WTC11 (cell line): ENCODE measurements at regions not wholly inside any gene's neighbourhood (a gene's known extent, or its start where the extent isn't known, plus 50 kb on each side); places are given as distances from the start of the nearest gene placed in this dataset.

Source experiments
- ATAC-seq: fragments of 200-7000 bp; cut with Tn5 transposase; 2 replicates; pipeline ENCODE4 v1.10.0; 2021; ENCODE audit warnings: mild to moderate bottlenecking, moderate library complexity
- CTCF ChIA-PET: fragments of 300-600 bp; sonication (Branson Sonifier 250); formaldehyde crosslinking; loops from one replicate; lab custom pipeline; 2021; ENCODE audit warnings: antibody characterized with exemption; lab: Charles Lee
- POLR2A ChIA-PET: fragments of 350-600 bp; sonication (Branson Sonifier 250); formaldehyde crosslinking; loops from one replicate; lab custom pipeline; 2021; ENCODE audit warnings: antibody characterized with exemption; lab: Charles Lee
- DNase-seq: peaks from one replicate; pipeline ENCODE4 v3.0.0; 2021; ENCODE audit warnings: low spot score
- H3K27ac Mint-ChIP-seq: 2 replicates; pipeline ENCODE4 v1.8.0; 2021; ENCODE audit warnings: mixed read lengths
- H3K27me3 Mint-ChIP-seq: 2 replicates; pipeline ENCODE4 v1.8.0; 2021; ENCODE audit warnings: low read depth, mild to moderate bottlenecking, moderate library complexity, mixed read lengths
- H3K36me3 Mint-ChIP-seq: 2 replicates; pipeline ENCODE4 v1.8.0; 2021; ENCODE audit warnings: mixed read lengths
- H3K4me1 Mint-ChIP-seq: 2 replicates; pipeline ENCODE4 v1.8.0; 2022; ENCODE audit warnings: mixed read lengths
- H3K4me3 Mint-ChIP-seq: 2 replicates; pipeline ENCODE4 v1.8.0; 2021; ENCODE audit warnings: mild to moderate bottlenecking, moderate library complexity, mixed read lengths
- H3K9me3 Mint-ChIP-seq: 2 replicates; pipeline ENCODE4 v1.8.0; 2021; ENCODE audit warnings: mixed read lengths
- ATF2 ChIP-seq: sonication (generic); formaldehyde crosslinking; IDR thresholded peaks from 2 replicates; pipeline ENCODE4 v1.8.1; 2022; ENCODE audit warnings: low read depth, missing genetic modification reagents, borderline replicate concordance
- ATF6 ChIP-seq: sonication (generic); formaldehyde crosslinking; IDR thresholded peaks from 2 replicates; pipeline ENCODE4 v1.8.1; 2023; ENCODE audit warnings: mild to moderate bottlenecking, missing genetic modification reagents
- CREB1 ChIP-seq: sonication (generic); formaldehyde crosslinking; IDR thresholded peaks from 2 replicates; pipeline ENCODE4 v1.8.0; 2023; ENCODE audit warnings: mild to moderate bottlenecking, missing genetic modification reagents
- E2F5 ChIP-seq: sonication (generic); formaldehyde crosslinking; IDR thresholded peaks from 2 replicates; pipeline ENCODE4 v1.8.1; 2022; ENCODE audit warnings: mild to moderate bottlenecking, moderate library complexity, missing genetic modification reagents
- FOXP1 ChIP-seq: sonication (generic); formaldehyde crosslinking; IDR thresholded peaks from 2 replicates; pipeline ENCODE4 v1.8.0; 2022; ENCODE audit warnings: missing genetic modification reagents, mild to moderate bottlenecking, moderate library complexity, borderline replicate concordance
- HMGXB4 ChIP-seq: sonication (generic); formaldehyde crosslinking; IDR thresholded peaks from 2 replicates; pipeline ENCODE4 v1.8.1; 2023; ENCODE audit warnings: mild to moderate bottlenecking, moderate library complexity, missing genetic modification reagents
- IRF2 ChIP-seq: sonication (generic); formaldehyde crosslinking; IDR thresholded peaks from 2 replicates; pipeline ENCODE4 v1.8.0; 2022; ENCODE audit warnings: low read depth, missing genetic modification reagents, borderline replicate concordance
- JAZF1 ChIP-seq: fragments of 250-450 bp; sonication (Bioruptor Pico); IDR thresholded peaks from 2 replicates; pipeline ENCODE4 v1.9.0; 2021; ENCODE audit warnings: moderate library complexity, mild to moderate bottlenecking, inconsistent platforms
- MYBL2 ChIP-seq: sonication (generic); formaldehyde crosslinking; IDR thresholded peaks from 2 replicates; pipeline ENCODE4 v1.8.1; 2023; ENCODE audit warnings: mild to moderate bottlenecking, moderate library complexity, missing genetic modification reagents
- NR3C1 ChIP-seq: sonication (generic); formaldehyde crosslinking; conservative IDR thresholded peaks from 2 replicates; pipeline ENCODE4 v1.8.1; 2023; ENCODE audit warnings: low read depth, mild to moderate bottlenecking, missing genetic modification reagents
- PREB ChIP-seq: sonication (generic); formaldehyde crosslinking; IDR thresholded peaks from 2 replicates; pipeline ENCODE4 v1.8.1; 2022; ENCODE audit warnings: mild to moderate bottlenecking, missing genetic modification reagents, moderate library complexity, borderline replicate concordance
- SOX15 ChIP-seq: fragments of 250-450 bp; sonication (Bioruptor Pico); IDR thresholded peaks from 2 replicates; pipeline ENCODE4 v1.9.0; 2021; ENCODE audit warnings: mild to moderate bottlenecking
- TEAD4 ChIP-seq: sonication (generic); formaldehyde crosslinking; IDR thresholded peaks from 2 replicates; pipeline ENCODE4 v1.8.0; 2022; ENCODE audit warnings: mild to moderate bottlenecking, missing genetic modification reagents
- TP53 ChIP-seq: sonication (generic); formaldehyde crosslinking; IDR thresholded peaks from 2 replicates; pipeline ENCODE4 v1.8.1; 2023; ENCODE audit warnings: mild to moderate bottlenecking, missing genetic modification reagents
- USF1 ChIP-seq: sonication (generic); formaldehyde crosslinking; IDR thresholded peaks from 2 replicates; pipeline ENCODE4 v1.8.0; 2022; ENCODE audit warnings: mild to moderate bottlenecking, missing genetic modification reagents
- ZBTB21 ChIP-seq: sonication (generic); formaldehyde crosslinking; IDR thresholded peaks from 2 replicates; pipeline ENCODE4 v1.8.1; 2023; ENCODE audit warnings: mild to moderate bottlenecking, missing genetic modification reagents, borderline replicate concordance
- ZNF263 ChIP-seq: sonication (generic); formaldehyde crosslinking; IDR thresholded peaks from 2 replicates; pipeline ENCODE4 v1.8.1; 2022; ENCODE audit warnings: low read depth, mild to moderate bottlenecking, moderate library complexity, missing genetic modification reagents
- ZNF281 ChIP-seq: sonication (generic); formaldehyde crosslinking; IDR thresholded peaks from 2 replicates; pipeline ENCODE4 v1.8.0; 2023; ENCODE audit warnings: mild to moderate bottlenecking, missing genetic modification reagents
- ZNF396 ChIP-seq: fragments of 250-450 bp; sonication (Bioruptor Pico); IDR thresholded peaks from 2 replicates; pipeline ENCODE4 v1.8.0; 2021; ENCODE audit warnings: mild to moderate bottlenecking, moderate library complexity, borderline replicate concordance

GRCh38 chr10:128730922-128731321, 604.7 kb upstream of the MKI67 start (continued):
- no peak for TF ChIP-seq ZNF281 (CRISPR knock-in tag)
- no peak for TF ChIP-seq USF1 (CRISPR knock-in tag)

- Mint-ChIP-seq H3K36me3 (no peaks in the 10 kb centered on the region), H3K4me1 (peaks cover 12% of the 10 kb centered on the region), H3K9me3 (no peaks in the 10 kb centered on the region), H3K27me3 (no peaks in the 10 kb centered on the region)
- DNase-seq (no peak), ATAC-seq (no peak)
- TF ChIP-seq MYBL2 (CRISPR knock-in tag): no peak
- no peak for TF ChIP-seq CREB1 (CRISPR knock-in tag)
- no peak for TF ChIP-seq TP53
- no peak for TF ChIP-seq ZNF263
- TF ChIP-seq ATF2 (CRISPR knock-in tag): no peak
- TF ChIP-seq, all 79 proteins: peak for 0
- ChIA-PET POLR2A (no interaction called here), CTCF (interaction anchor here (0.6 to 1.6 kb wide), 3 partner anchors 102 to 466 kb away, joined by 3 to 4 read pairs (median 4); no protein-coding TSS in a partner anchor)
- H3K4me3 Mint-ChIP-seq: no peak overlapping the region
- H3K27ac Mint-ChIP-seq: no peak overlapping the region
Measured at GRCh38 chr10:128734161-128734560, 607.9 kb upstream of the MKI67 start.

GRCh38 chr10:128734734-128735133, 608.5 kb upstream of the MKI67 start:
- no peak for DNase-seq
- Mint-ChIP-seq H3K9me3 (no peaks in the 10 kb centered on the region), H3K4me3 (no peak overlapping the region), H3K36me3 (no peaks in the 10 kb centered on the region), H3K27ac (no peak overlapping the region), H3K27me3 (no peaks in the 10 kb centered on the region), H3K4me1 (peaks cover 14% of the 10 kb centered on the region)
- ChIA-PET POLR2A (interaction anchor here (0.6 kb wide), 1 partner anchor 90 kb away, joined by 6 read pairs; no protein-coding TSS in a partner anchor), CTCF (interaction anchor here (0.6 to 1.6 kb wide), 4 partner anchors 25 to 467 kb away, joined by 3 to 4 read pairs (median 4); no protein-coding TSS in a partner anchor)
- no peak for ATAC-seq
- no peak for TF ChIP-seq ZNF396 (CRISPR knock-in tag)
- no peak for TF ChIP-seq E2F5 (CRISPR knock-in tag)
- no peak for TF ChIP-seq NR3C1 (CRISPR knock-in tag)
- no peak for TF ChIP-seq ATF6 (CRISPR knock-in tag)
- TF ChIP-seq PREB: no peak
- no peak for TF ChIP-seq ATF2 (CRISPR knock-in tag)
- no peak for TF ChIP-seq TEAD4
- TF ChIP-seq ZBTB21 (CRISPR knock-in tag): no peak
- TF ChIP-seq IRF2 (CRISPR knock-in tag): no peak
- TF ChIP-seq HMGXB4 (CRISPR knock-in tag): no peak
- no peak for TF ChIP-seq SOX15
- no peak for TF ChIP-seq JAZF1 (CRISPR knock-in tag)
- no peak for TF ChIP-seq FOXP1 (CRISPR knock-in tag)
